DOHH2 (cell line): ENCODE measurements at regions not wholly inside any gene's neighbourhood (a gene's known extent, or its start where the extent isn't known, plus 50 kb on each side); places are given as distances from the start of the nearest gene placed in this dataset.

Experiments
- H3F3A ChIP-seq: fragments of 200-600 bp; sonication (generic), shearing (Covaris generic); 2 replicates; pipeline ENCODE4 v1.6.0; 2016; ENCODE audit warnings: antibody characterized with exemption, mild to moderate bottlenecking; ENCODE audit not compliant: control insufficient read depth, insufficient read depth
- H3K27ac ChIP-seq: fragments of 200-600 bp; sonication (generic); 2 replicates; pipeline ENCODE4 v1.5.1; 2014; ENCODE audit warnings: low read depth, mild to moderate bottlenecking, low read length, moderate library complexity
- H3K27me3 ChIP-seq: fragments of 200-600 bp; sonication (generic); 2 replicates; pipeline ENCODE4 v1.6.1; 2014; ENCODE audit warnings: mild to moderate bottlenecking, low read length, mixed read lengths; ENCODE audit not compliant: control insufficient read depth
- H3K36me3 ChIP-seq: fragments of 200-600 bp; sonication (generic); 2 replicates; pipeline ENCODE4 v1.6.1; 2014; ENCODE audit warnings: mild to moderate bottlenecking, low read length, moderate library complexity, mixed read lengths; ENCODE audit not compliant: control insufficient read depth
- H3K4me1 ChIP-seq: fragments of 200-600 bp; sonication (generic); 2 replicates; pipeline ENCODE4 v1.6.1; 2014; ENCODE audit warnings: mild to moderate bottlenecking, low read length, mixed read lengths; ENCODE audit not compliant: control insufficient read depth
- H3K4me2 ChIP-seq: fragments of 200-600 bp; sonication (generic); 2 replicates; pipeline ENCODE4 v1.6.0; 2014; ENCODE audit warnings: mild to moderate bottlenecking, low read length, moderate library complexity
- H3K4me3 ChIP-seq: fragments of 200-600 bp; sonication (generic); 2 replicates; pipeline ENCODE4 v1.5.1; 2014; ENCODE audit warnings: mild to moderate bottlenecking, low read length, mixed read lengths
- H3K79me2 ChIP-seq: fragments of 200-600 bp; sonication (generic); 2 replicates; pipeline ENCODE4 v1.6.1; 2014; ENCODE audit warnings: mild to moderate bottlenecking, low read length, mixed read lengths; ENCODE audit not compliant: control insufficient read depth
- H3K9me2 ChIP-seq: fragments of 200-600 bp; sonication (generic); replicated peaks from 2 replicates; pipeline ENCODE4 v1.6.1; 2014; ENCODE audit warnings: mild to moderate bottlenecking, low read length, mixed read lengths; ENCODE audit not compliant: control insufficient read depth
- H3K9me3 ChIP-seq: fragments of 200-600 bp; sonication (generic); 2 replicates; pipeline ENCODE4 v1.6.1; 2014; ENCODE audit warnings: antibody characterized with exemption, low read length, mixed read lengths; ENCODE audit not compliant: control insufficient read depth, insufficient read depth
- H4K20me1 ChIP-seq: fragments of 200-600 bp; sonication (generic); 2 replicates; pipeline ENCODE4 v1.6.0; 2014; ENCODE audit warnings: low read depth, mild to moderate bottlenecking, antibody characterized with exemption, low read length, moderate library complexity; ENCODE audit not compliant: control insufficient read depth, insufficient read depth
- EZH2phosphoT487 ChIP-seq: fragments of 200-600 bp; sonication (generic); IDR thresholded peaks from 2 replicates; pipeline ENCODE4 v1.6.1; 2017; ENCODE audit warnings: borderline replicate concordance, mild to moderate bottlenecking, antibody characterized with exemption, low read length, moderate library complexity, mixed read lengths
- TF ChIP-seq, protein P1 (sequence below): fragments of 200-600 bp; sonication (generic); IDR thresholded peaks from one replicate; pipeline ENCODE4 v1.5.1; 2014; ENCODE audit warnings: antibody characterized with exemption, mild to moderate bottlenecking, low read depth, low read length; ENCODE audit not compliant: poor library complexity, severe bottlenecking

GRCh38 chr6:139925894-139926641 lies 551.6 kb upstream of the CITED2 start:
- H3K4me2 ChIP-seq, result no peak overlapping the region
- peaks cover 1% of the 10 kb centered on the region; the same call in 1 of the 2 replicates for H3K27me3 ChIP-seq
- no peaks in the 10 kb centered on the region for H3K36me3 ChIP-seq
- TF ChIP-seq, protein P1, sequence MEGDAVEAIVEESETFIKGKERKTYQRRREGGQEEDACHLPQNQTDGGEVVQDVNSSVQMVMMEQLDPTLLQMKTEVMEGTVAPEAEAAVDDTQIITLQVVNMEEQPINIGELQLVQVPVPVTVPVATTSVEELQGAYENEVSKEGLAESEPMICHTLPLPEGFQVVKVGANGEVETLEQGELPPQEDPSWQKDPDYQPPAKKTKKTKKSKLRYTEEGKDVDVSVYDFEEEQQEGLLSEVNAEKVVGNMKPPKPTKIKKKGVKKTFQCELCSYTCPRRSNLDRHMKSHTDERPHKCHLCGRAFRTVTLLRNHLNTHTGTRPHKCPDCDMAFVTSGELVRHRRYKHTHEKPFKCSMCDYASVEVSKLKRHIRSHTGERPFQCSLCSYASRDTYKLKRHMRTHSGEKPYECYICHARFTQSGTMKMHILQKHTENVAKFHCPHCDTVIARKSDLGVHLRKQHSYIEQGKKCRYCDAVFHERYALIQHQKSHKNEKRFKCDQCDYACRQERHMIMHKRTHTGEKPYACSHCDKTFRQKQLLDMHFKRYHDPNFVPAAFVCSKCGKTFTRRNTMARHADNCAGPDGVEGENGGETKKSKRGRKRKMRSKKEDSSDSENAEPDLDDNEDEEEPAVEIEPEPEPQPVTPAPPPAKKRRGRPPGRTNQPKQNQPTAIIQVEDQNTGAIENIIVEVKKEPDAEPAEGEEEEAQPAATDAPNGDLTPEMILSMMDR, result no peak
- no peak for TF ChIP-seq EZH2phosphoT487
- H3K9me3 ChIP-seq, result no peaks in the 10 kb centered on the region
- H3K27ac ChIP-seq, result no peak overlapping the region
- no peaks in the 10 kb centered on the region for H3K9me2 ChIP-seq
- no peaks in the 10 kb centered on the region for H3F3A ChIP-seq
- H4K20me1 ChIP-seq, result no peaks in the 10 kb centered on the region
- no peaks in the 10 kb centered on the region for H3K4me1 ChIP-seq
- no peaks in the 10 kb centered on the region for H3K79me2 ChIP-seq
- no peak overlapping the region for H3K4me3 ChIP-seq

DNA sequence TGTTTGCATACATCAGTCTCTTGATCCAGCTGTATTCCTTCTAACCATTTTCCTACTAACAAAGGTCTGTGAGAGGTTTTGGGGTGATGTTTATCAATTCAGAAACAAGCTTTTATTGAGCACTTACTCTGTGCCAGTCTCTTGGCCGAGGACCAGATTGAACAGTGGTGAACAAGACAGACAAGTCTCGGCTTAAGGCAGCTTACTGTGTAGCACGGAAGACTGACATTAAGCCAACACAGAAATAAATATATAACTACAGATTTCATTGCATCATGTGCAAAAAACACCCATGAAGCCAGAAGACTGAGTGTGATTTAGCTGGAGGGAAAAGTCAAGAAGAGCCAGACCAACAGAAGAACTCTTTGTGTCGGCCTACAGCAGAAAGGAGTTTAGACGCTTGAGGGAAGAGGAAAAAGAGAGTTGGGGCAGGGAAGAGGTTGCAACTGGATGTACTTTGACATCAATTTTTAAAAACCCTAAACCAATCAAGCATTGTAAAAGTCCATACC lies 549.6 kb upstream of the CITED2 start:
- H3K9me2 ChIP-seq, result no peaks in the 10 kb centered on the region
- H3K4me2 ChIP-seq, result no peak overlapping the region
- peaks cover 3% of the 10 kb centered on the region; the same call in 1 of the 2 replicates for H3K27me3 ChIP-seq
- H3F3A ChIP-seq, result no peaks in the 10 kb centered on the region
- peaks cover 15% of the 10 kb centered on the region for H3K4me1 ChIP-seq
- no peak overlapping the region for H3K4me3 ChIP-seq
- H3K79me2 ChIP-seq, result no peaks in the 10 kb centered on the region
- H3K27ac ChIP-seq, result no peak overlapping the region
- no peaks in the 10 kb centered on the region for H3K36me3 ChIP-seq
- no peaks in the 10 kb centered on the region for H3K9me3 ChIP-seq
- H4K20me1 ChIP-seq, result no peaks in the 10 kb centered on the region
- TF ChIP-seq, protein P1, result no peak
- TF ChIP-seq EZH2phosphoT487, result no peak

DNA sequence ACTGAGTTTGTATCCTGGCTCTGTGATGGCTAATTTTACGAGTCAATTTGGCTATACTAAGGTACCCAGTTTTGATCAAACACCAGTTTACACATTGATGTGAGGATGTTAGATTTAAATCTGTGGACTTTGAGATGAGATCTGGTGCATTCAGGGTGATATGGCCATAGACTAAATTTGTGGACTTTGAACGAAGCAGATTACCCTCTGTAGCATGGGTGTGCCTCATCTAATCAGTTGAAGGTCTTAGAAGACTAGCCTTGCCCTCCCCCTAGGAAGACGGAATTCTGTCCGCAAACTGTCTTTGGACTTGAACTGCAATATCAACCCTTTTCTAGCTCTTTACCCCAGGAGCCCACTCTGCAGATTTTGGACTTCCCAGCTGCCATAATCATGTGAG lies 547.8 kb upstream of the CITED2 start:
- Histone ChIP-seq H3K79me2 (no peaks in the 10 kb centered on the region), H4K20me1 (no peaks in the 10 kb centered on the region), H3K9me2 (no peaks in the 10 kb centered on the region), H3F3A (no peaks in the 10 kb centered on the region), H3K27me3 (peaks cover 3% of the 10 kb centered on the region; the same call in 1 of the 2 replicates), H3K9me3 (no peaks in the 10 kb centered on the region), H3K4me3 (no peak overlapping the region), H3K27ac (no peak overlapping the region), H3K36me3 (no peaks in the 10 kb centered on the region), H3K4me2 (no peak overlapping the region), H3K4me1 (peaks cover 15% of the 10 kb centered on the region)
- TF ChIP-seq, protein P1, result no peak
- TF ChIP-seq EZH2phosphoT487, result no peak
